Choroid plexus epithelial cell (primary cell): ENCODE measurements at regions not wholly inside any gene's neighbourhood (a gene's known extent, or its start where the extent isn't known, plus 50 kb on each side); places are given as distances from the start of the nearest gene placed in this dataset.

ENCODE experiments used
- DNase-seq: peaks from one replicate; pipeline ENCODE4 v3.0.0-alpha.2; 2010; ENCODE audit warnings: low read depth
- H3K4me3 ChIP-seq: 2 replicates; pipeline ENCODE4 v1.5.1; 2011; ENCODE audit warnings: low read depth, mild to moderate bottlenecking, control low read depth, low read length, moderate library complexity
- CTCF ChIP-seq: conservative IDR thresholded peaks from 2 replicates; pipeline ENCODE4 v1.5.1; 2011; ENCODE audit warnings: low read depth, mild to moderate bottlenecking, control low read depth, inconsistent platforms, low read length, moderate library complexity

- no peak for DNase-seq
- no peak for TF ChIP-seq CTCF
Measured at GRCh38 chr14:34065690-34066391, 115.0 kb upstream of the EGLN3 start.

GRCh38 chr14:34065236-34065635 lies 114.4 kb upstream of the EGLN3 start:
- TF ChIP-seq CTCF, result no peak
- H3K4me3 ChIP-seq, result no peak overlapping the region
- DNase-seq, result no peak

More at GRCh38 chr14:34065690-34066391, 115.0 kb upstream of the EGLN3 start:
- H3K4me3 ChIP-seq, result no peak overlapping the region

DNA sequence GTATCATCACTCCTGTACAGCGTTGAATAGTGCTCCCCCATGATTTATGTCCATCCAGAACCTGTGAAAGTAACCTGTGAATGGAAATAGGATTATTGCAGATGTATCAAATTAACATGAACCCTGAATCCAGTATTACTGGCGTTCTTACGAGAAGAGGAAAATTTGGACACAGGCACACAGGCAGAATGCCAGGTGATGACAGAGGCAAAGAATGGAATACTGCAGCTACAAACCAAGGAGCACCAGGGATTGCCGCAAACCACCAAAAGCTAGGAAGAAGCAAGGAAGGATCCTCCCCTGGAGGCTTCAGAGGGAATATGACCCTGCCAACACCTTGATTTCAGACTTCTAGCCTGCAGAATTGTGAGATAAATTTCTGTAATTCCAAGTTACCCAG lies 113.5 kb upstream of the EGLN3 start:
- TF ChIP-seq CTCF, result no peak
- DNase-seq, result no peak
- H3K4me3 ChIP-seq, result no peak overlapping the region

- H3K4me3 ChIP-seq, result no peak overlapping the region
- no peak for TF ChIP-seq CTCF
- no peak for DNase-seq
Measured at GRCh38 chr14:34063470-34064164, 112.7 kb upstream of the EGLN3 start.

- TF ChIP-seq CTCF, result no peak
- no peak for DNase-seq
Measured at GRCh38 chr14:34063042-34063441, 112.2 kb upstream of the EGLN3 start.

DNA sequence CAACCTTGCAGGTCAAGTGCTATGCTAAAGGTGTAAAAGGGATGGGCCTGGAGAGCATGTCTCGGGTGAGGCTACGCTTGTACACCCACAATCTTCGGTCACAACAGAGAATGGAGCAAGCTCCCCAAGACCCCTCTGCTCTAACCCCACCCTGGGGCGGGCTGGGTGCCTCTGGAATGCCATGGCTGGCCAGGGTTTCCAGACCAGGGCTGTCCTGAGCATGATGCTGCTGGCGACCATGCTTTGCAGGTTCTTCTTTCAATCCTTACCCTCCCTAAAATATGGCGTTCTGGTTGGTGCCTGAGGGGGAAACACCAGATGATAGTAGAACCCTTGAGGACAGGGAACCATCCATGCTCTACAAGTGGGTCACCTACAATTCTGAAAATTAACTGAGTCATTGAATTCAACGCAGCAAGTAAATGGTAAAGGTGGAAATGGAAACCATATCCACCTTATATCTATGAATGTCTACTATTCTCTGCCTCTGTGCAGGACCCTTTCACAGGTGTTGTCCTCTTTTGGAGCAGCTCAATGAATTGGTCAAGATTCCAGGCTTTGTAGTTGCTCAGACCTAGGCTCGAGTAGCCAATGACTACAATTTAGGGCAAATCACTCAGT lies 111.6 kb upstream of the EGLN3 start:
- no peak for DNase-seq
- H3K4me3 ChIP-seq, result no peak overlapping the region
- no peak for TF ChIP-seq CTCF

More at GRCh38 chr14:34063042-34063441, 112.2 kb upstream of the EGLN3 start:
- no peak overlapping the region for H3K4me3 ChIP-seq
